ENCODE measurements at regions not wholly inside any gene's neighbourhood (a gene's known extent, or its start where the extent isn't known, plus 50 kb on each side); places are given as distances from the start of the nearest gene placed in this dataset.

DNA sequence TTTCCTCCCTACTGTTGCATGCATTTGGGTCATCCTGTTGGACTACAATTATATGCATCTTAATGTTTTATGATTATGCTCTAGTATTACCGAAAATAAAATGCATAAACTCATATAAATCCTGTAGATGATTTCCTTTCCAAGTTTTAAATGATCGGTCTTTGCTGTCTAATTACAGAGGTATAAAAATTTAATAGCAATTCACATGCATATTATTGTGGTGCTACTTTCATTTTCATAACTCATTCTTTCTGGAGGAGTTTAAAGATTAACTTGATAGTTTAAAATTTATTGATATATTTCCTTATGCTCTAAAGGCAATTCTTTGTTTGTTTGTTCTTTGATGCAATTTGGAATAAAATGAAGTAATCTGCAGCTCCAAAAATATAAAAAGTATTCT, 1475.1 kb downstream of the MAT2B start:
- TF ChIP-seq, protein P1, sequence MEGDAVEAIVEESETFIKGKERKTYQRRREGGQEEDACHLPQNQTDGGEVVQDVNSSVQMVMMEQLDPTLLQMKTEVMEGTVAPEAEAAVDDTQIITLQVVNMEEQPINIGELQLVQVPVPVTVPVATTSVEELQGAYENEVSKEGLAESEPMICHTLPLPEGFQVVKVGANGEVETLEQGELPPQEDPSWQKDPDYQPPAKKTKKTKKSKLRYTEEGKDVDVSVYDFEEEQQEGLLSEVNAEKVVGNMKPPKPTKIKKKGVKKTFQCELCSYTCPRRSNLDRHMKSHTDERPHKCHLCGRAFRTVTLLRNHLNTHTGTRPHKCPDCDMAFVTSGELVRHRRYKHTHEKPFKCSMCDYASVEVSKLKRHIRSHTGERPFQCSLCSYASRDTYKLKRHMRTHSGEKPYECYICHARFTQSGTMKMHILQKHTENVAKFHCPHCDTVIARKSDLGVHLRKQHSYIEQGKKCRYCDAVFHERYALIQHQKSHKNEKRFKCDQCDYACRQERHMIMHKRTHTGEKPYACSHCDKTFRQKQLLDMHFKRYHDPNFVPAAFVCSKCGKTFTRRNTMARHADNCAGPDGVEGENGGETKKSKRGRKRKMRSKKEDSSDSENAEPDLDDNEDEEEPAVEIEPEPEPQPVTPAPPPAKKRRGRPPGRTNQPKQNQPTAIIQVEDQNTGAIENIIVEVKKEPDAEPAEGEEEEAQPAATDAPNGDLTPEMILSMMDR (IDR thresholded peaks at IDR 0.05), result no peak
- TF ChIP-seq, protein P2, sequence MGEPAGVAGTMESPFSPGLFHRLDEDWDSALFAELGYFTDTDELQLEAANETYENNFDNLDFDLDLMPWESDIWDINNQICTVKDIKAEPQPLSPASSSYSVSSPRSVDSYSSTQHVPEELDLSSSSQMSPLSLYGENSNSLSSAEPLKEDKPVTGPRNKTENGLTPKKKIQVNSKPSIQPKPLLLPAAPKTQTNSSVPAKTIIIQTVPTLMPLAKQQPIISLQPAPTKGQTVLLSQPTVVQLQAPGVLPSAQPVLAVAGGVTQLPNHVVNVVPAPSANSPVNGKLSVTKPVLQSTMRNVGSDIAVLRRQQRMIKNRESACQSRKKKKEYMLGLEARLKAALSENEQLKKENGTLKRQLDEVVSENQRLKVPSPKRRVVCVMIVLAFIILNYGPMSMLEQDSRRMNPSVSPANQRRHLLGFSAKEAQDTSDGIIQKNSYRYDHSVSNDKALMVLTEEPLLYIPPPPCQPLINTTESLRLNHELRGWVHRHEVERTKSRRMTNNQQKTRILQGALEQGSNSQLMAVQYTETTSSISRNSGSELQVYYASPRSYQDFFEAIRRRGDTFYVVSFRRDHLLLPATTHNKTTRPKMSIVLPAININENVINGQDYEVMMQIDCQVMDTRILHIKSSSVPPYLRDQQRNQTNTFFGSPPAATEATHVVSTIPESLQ (CRISPR knock-in tag; IDR thresholded peaks at IDR 0.05), result no peak
- no peak for TF ChIP-seq ETV6 (CRISPR knock-in tag; IDR thresholded peaks at IDR 0.05)
- no peak for TF ChIP-seq ZNF263 (CRISPR knock-in tag; IDR thresholded peaks at IDR 0.05; ENCODE audit: low read depth)
- no peak for TF ChIP-seq IRF2 (CRISPR knock-in tag; IDR thresholded peaks at IDR 0.05; ENCODE audit: borderline replicate concordance, low read depth)
- TF ChIP-seq, protein P3, sequence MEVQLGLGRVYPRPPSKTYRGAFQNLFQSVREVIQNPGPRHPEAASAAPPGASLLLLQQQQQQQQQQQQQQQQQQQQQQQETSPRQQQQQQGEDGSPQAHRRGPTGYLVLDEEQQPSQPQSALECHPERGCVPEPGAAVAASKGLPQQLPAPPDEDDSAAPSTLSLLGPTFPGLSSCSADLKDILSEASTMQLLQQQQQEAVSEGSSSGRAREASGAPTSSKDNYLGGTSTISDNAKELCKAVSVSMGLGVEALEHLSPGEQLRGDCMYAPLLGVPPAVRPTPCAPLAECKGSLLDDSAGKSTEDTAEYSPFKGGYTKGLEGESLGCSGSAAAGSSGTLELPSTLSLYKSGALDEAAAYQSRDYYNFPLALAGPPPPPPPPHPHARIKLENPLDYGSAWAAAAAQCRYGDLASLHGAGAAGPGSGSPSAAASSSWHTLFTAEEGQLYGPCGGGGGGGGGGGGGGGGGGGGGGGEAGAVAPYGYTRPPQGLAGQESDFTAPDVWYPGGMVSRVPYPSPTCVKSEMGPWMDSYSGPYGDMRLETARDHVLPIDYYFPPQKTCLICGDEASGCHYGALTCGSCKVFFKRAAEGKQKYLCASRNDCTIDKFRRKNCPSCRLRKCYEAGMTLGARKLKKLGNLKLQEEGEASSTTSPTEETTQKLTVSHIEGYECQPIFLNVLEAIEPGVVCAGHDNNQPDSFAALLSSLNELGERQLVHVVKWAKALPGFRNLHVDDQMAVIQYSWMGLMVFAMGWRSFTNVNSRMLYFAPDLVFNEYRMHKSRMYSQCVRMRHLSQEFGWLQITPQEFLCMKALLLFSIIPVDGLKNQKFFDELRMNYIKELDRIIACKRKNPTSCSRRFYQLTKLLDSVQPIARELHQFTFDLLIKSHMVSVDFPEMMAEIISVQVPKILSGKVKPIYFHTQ (CRISPR knock-in tag; IDR thresholded peaks at IDR 0.05), result no peak
- TF ChIP-seq, protein P4, sequence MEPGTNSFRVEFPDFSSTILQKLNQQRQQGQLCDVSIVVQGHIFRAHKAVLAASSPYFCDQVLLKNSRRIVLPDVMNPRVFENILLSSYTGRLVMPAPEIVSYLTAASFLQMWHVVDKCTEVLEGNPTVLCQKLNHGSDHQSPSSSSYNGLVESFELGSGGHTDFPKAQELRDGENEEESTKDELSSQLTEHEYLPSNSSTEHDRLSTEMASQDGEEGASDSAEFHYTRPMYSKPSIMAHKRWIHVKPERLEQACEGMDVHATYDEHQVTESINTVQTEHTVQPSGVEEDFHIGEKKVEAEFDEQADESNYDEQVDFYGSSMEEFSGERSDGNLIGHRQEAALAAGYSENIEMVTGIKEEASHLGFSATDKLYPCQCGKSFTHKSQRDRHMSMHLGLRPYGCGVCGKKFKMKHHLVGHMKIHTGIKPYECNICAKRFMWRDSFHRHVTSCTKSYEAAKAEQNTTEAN (CRISPR knock-in tag; IDR thresholded peaks at IDR 0.05), result no peak
- TF ChIP-seq CREM (CRISPR knock-in tag; IDR thresholded peaks at IDR 0.05), result no peak
- no peak for TF ChIP-seq SMAD3 (CRISPR knock-in tag; IDR thresholded peaks at IDR 0.05; ENCODE audit: borderline replicate concordance)
- TF ChIP-seq OVOL2 (CRISPR knock-in tag; IDR thresholded peaks at IDR 0.05; ENCODE audit: borderline replicate concordance), result no peak
- no peak for TF ChIP-seq TCF7 (CRISPR knock-in tag; IDR thresholded peaks at IDR 0.05; ENCODE audit: low read depth)
- no peak for TF ChIP-seq TEAD1 (CRISPR knock-in tag; IDR thresholded peaks at IDR 0.05)
